Anterior cingulate cortex (tissue), 58 donors: ENCODE measurements at regions not wholly inside any gene's neighbourhood (a gene's known extent, or its start where the extent isn't known, plus 50 kb on each side); places are given as distances from the start of the nearest gene placed in this dataset.

ENCODE experiments used
- DNase-seq, 58 donors: peaks; one replicate each; lab custom pipeline; 2025; lab: John Stamatoyannopoulos, UW

- DNase-seq = no peak
Measured at GRCh38 chr2:236972491-236973342, 113.0 kb upstream of the COPS8 start.

DNA sequence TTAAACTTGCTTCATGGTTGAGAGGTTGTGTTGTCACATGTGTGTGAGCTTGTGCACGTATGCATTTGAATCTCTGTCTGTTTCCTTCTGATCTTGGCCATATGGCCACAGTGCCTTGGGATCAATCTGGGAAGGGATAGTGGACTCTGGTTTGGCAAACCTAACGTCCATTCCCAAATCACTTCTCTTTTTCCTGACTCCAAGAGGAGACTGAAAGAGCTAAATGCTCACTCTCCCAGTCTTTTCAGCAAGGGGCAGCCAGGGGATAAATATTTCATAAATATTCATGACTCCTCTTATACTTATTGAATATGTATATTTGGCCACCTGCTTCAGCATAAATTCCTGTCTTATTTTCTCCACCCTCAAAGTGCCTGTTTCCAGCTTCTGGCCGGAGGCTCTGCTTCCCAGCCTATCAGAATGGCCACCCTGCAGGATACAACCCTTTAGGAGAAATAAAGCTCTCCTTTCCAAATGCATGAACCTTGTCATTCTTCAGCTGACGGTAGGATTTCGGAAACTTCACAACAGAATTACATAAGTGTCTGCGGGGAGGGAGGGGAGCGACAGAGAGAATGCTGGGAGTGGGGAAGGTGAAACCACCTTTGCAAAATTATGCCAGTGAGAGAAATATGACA, 112.2 kb upstream of the COPS8 start:
- no peak for DNase-seq

GRCh38 chr2:236974148-236974547, 111.5 kb upstream of the COPS8 start:
- DNase-seq = no peak

DNA sequence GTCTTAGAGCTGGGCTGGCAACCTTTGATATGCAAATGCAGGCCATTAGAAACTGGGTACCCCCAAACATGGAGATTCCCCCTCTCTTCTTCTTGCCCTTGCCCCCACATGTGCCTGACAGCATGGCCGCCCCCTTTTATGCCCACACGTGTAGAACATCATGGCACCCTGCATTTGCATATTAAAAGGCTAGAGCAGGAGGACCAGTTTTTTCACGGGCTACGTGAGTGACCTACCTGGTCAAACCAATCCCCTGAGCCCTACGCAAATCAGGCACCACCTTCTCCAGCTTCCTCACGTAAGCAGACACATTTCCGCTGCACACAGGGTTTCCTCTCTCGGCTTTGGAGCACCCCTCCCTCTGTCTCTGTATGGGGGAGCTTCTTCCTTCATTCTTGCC, 110.9 kb upstream of the COPS8 start:
- no peak for DNase-seq

DNA sequence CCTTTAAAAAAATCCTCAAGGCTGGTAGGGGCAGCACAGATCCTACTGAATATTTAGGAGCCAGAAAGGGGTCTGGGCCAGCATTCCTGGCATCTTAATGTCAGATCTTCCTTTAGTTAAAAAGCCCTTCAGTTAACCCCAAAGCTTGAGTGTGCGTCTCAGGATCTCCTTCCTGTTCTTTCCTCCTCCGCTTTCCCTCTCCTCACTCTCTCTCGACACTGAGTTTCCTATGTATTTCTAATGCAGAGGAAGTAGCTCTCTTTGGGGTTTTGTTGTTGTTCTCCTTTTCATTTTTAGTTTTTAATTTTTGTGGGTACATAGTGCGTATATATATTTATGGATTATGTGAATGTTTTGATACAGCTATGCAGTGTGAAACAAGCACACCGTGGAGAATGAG, 109.9 kb upstream of the COPS8 start:
- no peak for DNase-seq

DNA sequence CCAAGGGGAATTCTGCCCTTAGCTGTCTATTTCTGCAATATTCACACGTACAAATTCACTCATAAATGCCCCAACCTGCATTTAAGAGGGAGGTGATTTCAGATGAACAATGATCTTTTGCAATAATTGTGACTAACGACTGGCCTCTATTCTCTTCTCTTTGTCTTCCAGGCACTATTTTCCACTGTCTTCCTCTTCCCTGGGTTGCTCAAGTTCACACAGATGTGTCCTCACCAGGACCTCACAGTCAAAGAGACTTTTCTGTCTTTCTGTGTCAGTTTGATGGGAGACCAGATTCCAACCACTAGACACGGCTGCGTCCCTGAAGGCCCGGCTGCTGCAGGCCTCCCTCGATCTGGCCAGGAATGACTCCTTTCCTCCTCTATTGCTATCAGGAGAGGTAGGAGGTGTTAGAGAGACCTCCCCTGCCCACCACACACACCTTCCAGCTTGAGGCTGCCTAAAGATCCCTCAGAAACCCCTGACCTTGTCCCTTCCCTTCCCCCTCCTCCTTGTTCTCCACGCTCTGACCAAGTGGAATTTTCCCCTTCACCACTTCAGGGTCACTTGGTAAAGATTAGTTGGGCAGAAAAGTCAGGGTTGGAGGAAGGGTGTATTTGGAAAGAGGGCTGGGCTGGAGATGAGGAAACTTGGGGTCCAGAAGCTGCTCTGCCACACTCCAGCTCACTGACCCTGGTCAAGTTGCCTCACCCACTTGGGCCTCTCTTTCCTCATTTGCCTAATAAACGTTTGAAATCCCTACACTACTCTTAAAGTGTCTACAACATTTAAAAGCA, 109.2 kb upstream of the COPS8 start:
- DNase-seq = no peak

DNA sequence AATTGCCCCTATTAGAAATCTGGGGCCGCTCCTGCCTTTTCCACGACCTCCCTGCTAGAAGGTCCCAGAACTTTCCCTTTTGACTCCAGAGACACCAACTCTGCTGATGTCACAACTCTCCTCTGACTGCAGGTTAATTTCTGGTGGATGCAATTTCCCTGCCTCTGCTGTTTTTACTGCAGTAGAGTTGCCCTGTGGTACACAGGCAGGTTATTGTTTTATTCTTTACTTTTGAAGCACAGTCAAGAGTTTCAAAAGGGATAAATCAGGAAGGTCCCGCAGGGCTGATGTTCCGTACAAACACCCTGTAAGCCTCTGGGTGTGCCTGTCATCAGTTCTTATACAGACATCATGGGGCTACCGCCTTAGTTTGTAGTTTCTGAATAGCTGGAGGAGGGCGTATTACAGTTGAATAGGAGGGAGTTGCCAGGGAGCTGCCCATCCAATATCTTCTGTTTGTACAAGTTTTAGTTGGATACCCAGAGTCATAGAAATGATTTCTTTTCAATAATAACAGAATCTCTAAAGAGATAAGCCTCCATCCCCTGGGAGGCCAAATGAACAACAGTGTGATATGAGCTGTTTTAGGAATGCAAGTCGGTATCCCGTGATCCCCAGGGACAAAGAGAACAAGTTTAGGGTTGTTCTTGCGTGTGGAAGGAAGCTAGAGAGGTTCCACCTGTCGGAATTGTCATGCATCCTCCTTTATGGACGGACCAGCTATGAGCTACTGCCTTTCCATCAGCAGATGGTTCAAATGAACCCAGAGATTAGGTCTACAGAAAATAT, 108.4 kb upstream of the COPS8 start:
- DNase-seq = no peak

DNA sequence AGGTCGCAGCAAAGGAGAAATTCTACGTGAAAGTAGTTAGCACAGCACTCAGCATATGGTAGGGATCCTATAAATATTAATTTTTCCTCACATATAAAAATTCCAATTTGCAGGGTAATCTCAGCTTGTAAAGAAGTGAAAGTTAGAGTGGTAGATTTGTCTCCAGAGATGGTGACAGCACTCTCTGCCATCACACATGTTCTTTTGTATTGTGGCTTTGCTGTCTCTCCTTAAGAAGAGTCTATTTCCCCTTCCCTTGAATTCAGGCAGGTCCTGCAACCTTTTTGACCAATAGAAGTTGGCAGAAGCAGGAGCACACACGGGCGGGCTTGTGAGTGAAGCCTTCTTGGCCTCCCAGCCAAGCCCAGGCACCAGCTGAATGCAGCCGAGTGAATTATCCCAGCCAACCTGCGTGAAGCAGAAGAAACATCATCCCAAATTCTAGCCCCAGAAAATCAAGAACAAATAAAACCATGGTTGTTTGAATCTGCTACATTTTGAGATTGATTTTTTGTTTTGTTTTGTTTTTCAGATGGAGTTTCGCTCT, 107.8 kb upstream of the COPS8 start:
- no peak for DNase-seq

GRCh38 chr2:236979664-236980063, 106.0 kb upstream of the COPS8 start:
- DNase-seq = no peak

GRCh38 chr2:236980961-236981360, 104.7 kb upstream of the COPS8 start:
- DNase-seq = no peak

GRCh38 chr2:236981701-236982485, 103.8 kb upstream of the COPS8 start:
- DNase-seq = no peak

DNA sequence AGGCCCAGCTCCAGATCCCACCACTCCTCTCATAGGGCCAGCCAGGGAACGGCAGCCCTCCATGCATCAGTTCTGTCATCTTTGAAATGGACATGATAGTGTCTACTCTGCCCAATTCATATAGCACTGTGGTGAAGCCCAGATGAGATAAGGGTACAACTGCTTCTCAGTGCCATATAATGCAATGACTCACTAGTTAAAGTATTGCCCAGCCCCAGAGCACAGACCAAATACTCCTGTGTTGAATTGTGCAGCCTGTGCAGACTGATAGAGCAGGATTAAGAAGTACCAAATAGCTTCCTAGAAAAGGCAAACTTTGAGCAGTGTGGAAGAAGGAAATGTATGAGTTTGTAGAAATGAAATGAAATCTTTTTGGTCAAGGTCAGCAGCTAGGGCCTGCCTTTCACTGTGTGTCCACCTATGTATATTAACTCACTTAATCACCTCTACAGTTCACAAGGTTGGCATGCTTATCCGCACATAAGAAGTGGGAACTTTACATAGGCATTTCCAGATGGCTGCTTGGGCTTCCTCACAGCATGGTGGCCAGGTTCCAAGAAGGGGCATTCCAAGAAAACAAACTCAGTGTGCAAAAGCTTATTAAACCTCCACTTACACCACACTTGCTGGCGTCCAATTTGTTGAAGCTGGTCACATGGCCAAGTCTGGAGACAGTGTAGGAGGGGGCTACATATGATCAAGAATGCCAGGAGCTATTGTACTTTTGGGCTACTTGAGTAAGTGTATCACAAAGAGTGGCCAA, 102.8 kb upstream of the COPS8 start:
- no peak for DNase-seq

DNA sequence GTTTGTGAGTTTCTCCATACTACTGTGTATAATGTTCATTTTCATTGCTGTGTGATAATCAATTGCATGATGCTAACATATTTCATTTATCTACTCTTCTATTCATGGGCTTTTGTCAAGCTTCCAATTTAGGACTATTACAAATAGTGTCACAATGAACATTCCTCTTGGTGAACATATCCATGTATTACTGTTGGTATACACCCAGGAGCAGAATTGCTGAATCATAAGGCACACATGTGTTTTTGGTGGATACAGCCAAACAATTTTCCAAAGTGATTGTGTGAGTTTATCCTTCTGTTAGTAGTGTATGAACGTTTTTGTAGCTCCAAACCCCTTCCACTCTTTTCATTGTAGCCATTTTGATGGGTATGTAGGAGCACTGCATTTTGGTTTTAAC, 101.6 kb upstream of the COPS8 start:
- no peak for DNase-seq

- DNase-seq = no peak
Measured at GRCh38 chr2:236985761-236986339, 99.8 kb upstream of the COPS8 start.

DNA sequence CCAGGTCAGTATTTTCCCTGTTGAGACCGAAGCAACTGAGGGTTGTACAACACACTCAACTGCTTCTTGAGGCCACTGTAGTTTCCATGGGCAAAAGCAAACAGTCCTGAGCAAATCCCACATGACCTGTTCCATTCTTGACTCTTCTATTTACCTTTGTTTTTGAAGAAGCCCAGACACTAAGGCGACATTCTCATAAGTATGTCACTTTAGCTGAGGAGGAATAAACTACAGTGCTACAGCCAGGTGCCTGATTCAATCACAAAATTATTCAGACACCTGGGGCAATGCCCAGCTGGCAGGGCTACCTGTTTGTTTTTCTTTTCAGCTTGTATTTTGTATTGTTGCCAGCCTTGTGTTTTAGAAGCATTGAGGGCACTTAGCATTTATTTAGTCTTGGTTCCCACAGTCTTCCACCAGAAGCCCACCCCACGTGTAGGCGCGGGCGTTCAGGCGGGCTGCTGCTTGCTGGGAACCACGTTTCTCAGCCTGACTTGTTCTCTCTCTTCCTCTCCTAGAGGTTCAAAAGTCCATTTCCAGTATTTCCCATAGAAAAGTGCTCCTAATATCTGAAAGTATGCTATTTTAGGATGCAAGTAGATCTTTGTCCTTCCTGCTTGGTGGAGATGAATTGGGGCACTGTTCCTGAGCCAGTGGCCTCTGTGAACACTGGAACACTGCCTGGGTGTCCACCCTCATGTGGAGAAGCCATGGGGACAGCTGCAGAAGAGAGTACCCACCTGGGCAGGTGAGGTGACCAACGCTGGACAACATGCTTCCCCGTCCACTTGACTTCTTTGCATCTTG, 99.0 kb upstream of the COPS8 start:
- DNase-seq = no peak

- DNase-seq = no peak
Measured at GRCh38 chr2:236988216-236988615, 97.5 kb upstream of the COPS8 start.
